BLaER1 (cell line): ENCODE measurements at regions not wholly inside any gene's neighbourhood (a gene's known extent, or its start where the extent isn't known, plus 50 kb on each side); places are given as distances from the start of the nearest gene placed in this dataset.
A peak's percentile ranks its signal among the peaks of the same experiment; 100 is the strongest.

Experiments used
- H3K27ac ChIP-seq: shearing (Covaris generic); formaldehyde crosslinking; 2 replicates; pipeline ENCODE4 v1.8.1; 2022
- H3K27me3 ChIP-seq: shearing (Covaris generic); formaldehyde crosslinking; 2 replicates; pipeline ENCODE4 v1.8.1; 2022
- H3K36me3 ChIP-seq: shearing (Covaris generic); formaldehyde crosslinking; 2 replicates; pipeline ENCODE4 v1.8.1; 2022
- H3K4me1 ChIP-seq: shearing (Covaris generic); formaldehyde crosslinking; 2 replicates; pipeline ENCODE4 v1.8.1; 2022
- H3K4me2 ChIP-seq: shearing (Covaris generic); formaldehyde crosslinking; 2 replicates; pipeline ENCODE4 v1.8.1; 2022
- H3K4me3 ChIP-seq: shearing (Covaris generic); formaldehyde crosslinking; 2 replicates; pipeline ENCODE4 v1.8.1; 2022
- H3K9ac ChIP-seq: shearing (Covaris generic); formaldehyde crosslinking; 2 replicates; pipeline ENCODE4 v1.8.1; 2022
- H3K9me3 ChIP-seq: shearing (Covaris generic); formaldehyde crosslinking; 2 replicates; pipeline ENCODE4 v1.8.1; 2022
- H4K20me1 ChIP-seq: shearing (Covaris generic); formaldehyde crosslinking; 2 replicates; pipeline ENCODE4 v1.8.1; 2022
- Cebpa-rat ChIP-seq: shearing (Covaris generic); IDR thresholded peaks from 2 replicates; pipeline ENCODE4 v1.8.1; 2022

- no peak for TF ChIP-seq Cebpa-rat
- Histone ChIP-seq H3K4me1 (0 out of 2 replicates have a peak, but pooled peaks cover 6% of the 10 kb centered on the region), H3K27ac (no peak overlapping the region), H3K36me3 (no peaks in the 10 kb centered on the region), H4K20me1 (no peaks in the 10 kb centered on the region), H3K4me3 (no peak overlapping the region), H3K27me3 (no peaks in the 10 kb centered on the region), H3K4me2 (no peak overlapping the region), H3K9me3 (no peaks in the 10 kb centered on the region), H3K9ac (no peak overlapping the region)
Measured at GRCh38 chr10:131433568-131433967, 122.0 kb upstream of the TCERG1L start.

GRCh38 chr10:131435232-131435631 is 123.7 kb upstream of the TCERG1L start:
- Histone ChIP-seq H3K9me3 (no peaks in the 10 kb centered on the region), H3K9ac (no peak overlapping the region), H3K36me3 (no peaks in the 10 kb centered on the region), H3K27me3 (no peaks in the 10 kb centered on the region), H3K4me2 (no peak overlapping the region), H3K27ac (no peak overlapping the region), H3K4me3 (no peak overlapping the region), H4K20me1 (no peaks in the 10 kb centered on the region), H3K4me1 (0 out of 2 replicates have a peak, but pooled peaks cover 6% of the 10 kb centered on the region)
- TF ChIP-seq Cebpa-rat: no peak

- Histone ChIP-seq H3K4me2 (no peak overlapping the region), H3K4me1 (0 out of 2 replicates have a peak, but pooled peaks cover 6% of the 10 kb centered on the region), H3K27ac (no peak overlapping the region), H3K27me3 (no peaks in the 10 kb centered on the region), H3K9me3 (no peaks in the 10 kb centered on the region), H3K4me3 (no peak overlapping the region), H3K36me3 (no peaks in the 10 kb centered on the region), H4K20me1 (no peaks in the 10 kb centered on the region), H3K9ac (no peak overlapping the region)
- TF ChIP-seq Cebpa-rat: no peak
Measured at GRCh38 chr10:131435760-131436457, 124.4 kb upstream of the TCERG1L start.

GRCh38 chr10:131436458-131436857 is 124.9 kb upstream of the TCERG1L start:
- Histone ChIP-seq H4K20me1 (no peaks in the 10 kb centered on the region), H3K27ac (no peak overlapping the region), H3K4me2 (no peak overlapping the region), H3K9me3 (no peaks in the 10 kb centered on the region), H3K36me3 (no peaks in the 10 kb centered on the region), H3K9ac (no peak overlapping the region), H3K27me3 (no peaks in the 10 kb centered on the region), H3K4me1 (0 out of 2 replicates have a peak, but pooled peaks cover 2% of the 10 kb centered on the region), H3K4me3 (no peak overlapping the region)
- TF ChIP-seq Cebpa-rat: no peak

- no peak overlapping the region for H3K27ac ChIP-seq
- H3K4me2 ChIP-seq: no peak overlapping the region
- no peaks in the 10 kb centered on the region for H3K9me3 ChIP-seq
- no peak overlapping the region for H3K9ac ChIP-seq
- H3K27me3 ChIP-seq: no peaks in the 10 kb centered on the region
- no peak overlapping the region for H3K4me3 ChIP-seq
- H3K4me1 ChIP-seq: peaks cover 8% of the 10 kb centered on the region
- H4K20me1 ChIP-seq: no peaks in the 10 kb centered on the region
- no peaks in the 10 kb centered on the region for H3K36me3 ChIP-seq
- TF ChIP-seq Cebpa-rat: no peak
Measured at GRCh38 chr10:131437556-131438475, 126.3 kb upstream of the TCERG1L start.

GRCh38 chr10:131438665-131439064 is 127.1 kb upstream of the TCERG1L start:
- Histone ChIP-seq H3K4me1 (peaks cover 8% of the 10 kb centered on the region), H3K27ac (no peak overlapping the region), H3K4me2 (no peak overlapping the region), H4K20me1 (no peaks in the 10 kb centered on the region), H3K9me3 (no peaks in the 10 kb centered on the region), H3K36me3 (no peaks in the 10 kb centered on the region), H3K4me3 (no peak overlapping the region), H3K9ac (no peak overlapping the region), H3K27me3 (no peaks in the 10 kb centered on the region)
- no peak for TF ChIP-seq Cebpa-rat

GRCh38 chr10:131439705-131440104 is 128.2 kb upstream of the TCERG1L start:
- H3K9ac ChIP-seq: no peak overlapping the region
- no peak overlapping the region for H3K4me3 ChIP-seq
- H4K20me1 ChIP-seq: no peaks in the 10 kb centered on the region
- H3K4me1 ChIP-seq: peaks cover 8% of the 10 kb centered on the region
- no peaks in the 10 kb centered on the region for H3K27me3 ChIP-seq
- TF ChIP-seq Cebpa-rat: no peak
- H3K4me2 ChIP-seq: no peak overlapping the region
- H3K27ac ChIP-seq: no peak overlapping the region
- no peaks in the 10 kb centered on the region for H3K9me3 ChIP-seq
- no peaks in the 10 kb centered on the region for H3K36me3 ChIP-seq

- TF ChIP-seq Cebpa-rat: no peak
- Histone ChIP-seq H3K9me3 (no peaks in the 10 kb centered on the region), H3K4me3 (no peak overlapping the region), H4K20me1 (no peaks in the 10 kb centered on the region), H3K9ac (no peak overlapping the region), H3K27ac (no peak overlapping the region), H3K36me3 (no peaks in the 10 kb centered on the region), H3K4me2 (no peak overlapping the region), H3K27me3 (no peaks in the 10 kb centered on the region), H3K4me1 (peaks cover 8% of the 10 kb centered on the region)
Measured at GRCh38 chr10:131440405-131441360, 129.2 kb upstream of the TCERG1L start.

- Histone ChIP-seq H3K9me3 (no peaks in the 10 kb centered on the region), H3K4me1 (peaks cover 11% of the 10 kb centered on the region), H3K4me2 (peak overlapping the region; percentile 35), H3K9ac (no peak overlapping the region), H3K27me3 (no peaks in the 10 kb centered on the region), H3K27ac (0 out of 2 replicates have a peak overlapping the region, but pooled peaks have one; percentile 7), H4K20me1 (no peaks in the 10 kb centered on the region), H3K36me3 (no peaks in the 10 kb centered on the region), H3K4me3 (no peak overlapping the region)
- no peak for TF ChIP-seq Cebpa-rat
Measured at GRCh38 chr10:131442271-131442670, 130.8 kb upstream of the TCERG1L start.
